IMR-90 (cell line): ENCODE measurements at regions not wholly inside any gene's neighbourhood (a gene's known extent, or its start where the extent isn't known, plus 50 kb on each side); places are given as distances from the start of the nearest gene placed in this dataset.

Experiments
- ATAC-seq: fragments of 200-7000 bp; cut with Tn5 transposase; 2 replicates; pipeline ENCODE4 v1.9.1; 2020; ENCODE audit warnings: low read depth, mild to moderate bottlenecking, moderate library complexity
- BruUV-seq: library from RNA; stranded (reverse); fragments of 400-500 nt; replicated peaks from 2 replicates; lab custom pipeline; 2021; lab: Mats Ljungman, UMichigan
- CTCF ChIA-PET: fragments of 300-600 bp; formaldehyde crosslinking; extraction: SDS; loops from one replicate; lab custom pipeline; 2021; ENCODE audit warnings: antibody characterized with exemption; lab: Yijun Ruan, JAX
- POLR2A ChIA-PET: fragments of 300-600 bp; sonication (Branson Sonifier 250); formaldehyde crosslinking; loops from one replicate; lab custom pipeline; 2022; ENCODE audit warnings: antibody characterized with exemption; ENCODE audit not compliant: unreplicated experiment; lab: Charles Lee
- DNase-seq: peaks from one replicate; pipeline ENCODE4 v3.0.0; 2013
- H2AFZ ChIP-seq: replicated peaks from 2 replicates; pipeline ENCODE3; 2013; ENCODE audit warnings: low read length, mild to moderate bottlenecking; ENCODE audit not compliant: poor library complexity
- H2AK5ac ChIP-seq: 2 replicates; pipeline ENCODE4 v1.6.1; 2013; ENCODE audit warnings: low read depth, low read length, inconsistent platforms
- H2AK9ac ChIP-seq: replicated peaks from 2 replicates; pipeline ENCODE3; 2013; ENCODE audit warnings: mild to moderate bottlenecking, low read depth, low read length, moderate library complexity; ENCODE audit not compliant: poor library complexity
- H2BK120ac ChIP-seq: 2 replicates; pipeline ENCODE4 v1.6.1; 2013; ENCODE audit warnings: low read depth, low read length, inconsistent platforms
- H2BK15ac ChIP-seq: 3 replicates; pipeline ENCODE4 v1.6.1; 2013; ENCODE audit warnings: low read depth, low read length, inconsistent platforms
- H2BK20ac ChIP-seq: 2 replicates; pipeline ENCODE4 v1.6.1; 2013; ENCODE audit warnings: low read depth, mild to moderate bottlenecking, inconsistent platforms, low read length, moderate library complexity
- H2BK5ac ChIP-seq: 2 replicates; pipeline ENCODE4 v1.6.1; 2013; ENCODE audit warnings: mild to moderate bottlenecking, low read depth, low read length, inconsistent platforms; ENCODE audit not compliant: poor library complexity, severe bottlenecking
- H3K14ac ChIP-seq: replicated peaks from 2 replicates; pipeline ENCODE4 v1.6.1; 2013; ENCODE audit warnings: low read depth, low read length, inconsistent platforms
- H3K18ac ChIP-seq: 2 replicates; pipeline ENCODE4 v1.6.1; 2013; ENCODE audit warnings: low read depth, low read length, control low read depth
- H3K23ac ChIP-seq: 2 replicates; pipeline ENCODE4 v1.6.1; 2013; ENCODE audit warnings: low read depth, low read length, inconsistent platforms
- H3K27ac ChIP-seq: 2 replicates; pipeline ENCODE4 v1.5.1; 2013; ENCODE audit warnings: mild to moderate bottlenecking, control low read depth, low read length; ENCODE audit not compliant: insufficient read depth
- H3K27me3 ChIP-seq: 2 replicates; pipeline ENCODE4 v1.6.1; 2013; ENCODE audit warnings: low read length; ENCODE audit not compliant: control insufficient read depth, insufficient read depth
- H3K36me3 ChIP-seq: 2 replicates; pipeline ENCODE4 v1.6.1; 2013; ENCODE audit warnings: low read length, mixed read lengths; ENCODE audit not compliant: control insufficient read depth, insufficient read depth
- H3K4ac ChIP-seq: 2 replicates; pipeline ENCODE4 v1.6.1; 2013; ENCODE audit warnings: low read depth, low read length, inconsistent platforms
- H3K4me1 ChIP-seq: 2 replicates; pipeline ENCODE4 v1.6.1; 2013; ENCODE audit warnings: low read length, mixed read lengths; ENCODE audit not compliant: control insufficient read depth, insufficient read depth
- H3K4me2 ChIP-seq: 2 replicates; pipeline ENCODE4 v1.6.1; 2013; ENCODE audit warnings: low read depth, mild to moderate bottlenecking, control low read depth, low read length, moderate library complexity
- H3K4me3 ChIP-seq: 2 replicates; pipeline ENCODE4 v1.5.1; 2013; ENCODE audit warnings: low read depth, mild to moderate bottlenecking, control low read depth, low read length, moderate library complexity; ENCODE audit not compliant: insufficient read depth
- H3K56ac ChIP-seq: 2 replicates; pipeline ENCODE4 v1.6.1; 2013; ENCODE audit warnings: low read length, inconsistent platforms; ENCODE audit not compliant: insufficient read depth; ENCODE audit errors: extremely low read depth
- H3K79me1 ChIP-seq, 2 experiments: 2 replicates each; pipeline ENCODE4 v1.6.1; 2013; ENCODE audit warnings: low read length in 2 of 2, inconsistent platforms in 1 of 2, low read depth in 1 of 2
- H3K9ac ChIP-seq: 2 replicates; pipeline ENCODE4 v1.6.1; 2013; ENCODE audit warnings: low read depth, low read length, control low read depth
- H3K9me1 ChIP-seq: 2 replicates; pipeline ENCODE4 v1.6.1; 2013; ENCODE audit warnings: low read length, inconsistent platforms; ENCODE audit not compliant: insufficient read depth
- H3K9me3 ChIP-seq: 2 replicates; pipeline ENCODE4 v1.6.1; 2013; ENCODE audit warnings: low read length; ENCODE audit not compliant: control insufficient read depth, insufficient read depth
- H4K20me1 ChIP-seq: 2 replicates; pipeline ENCODE4 v1.6.1; 2013; ENCODE audit warnings: low read length, inconsistent platforms; ENCODE audit not compliant: insufficient read depth
- H4K5ac ChIP-seq: 2 replicates; pipeline ENCODE4 v1.6.1; 2013; ENCODE audit warnings: mild to moderate bottlenecking, low read depth, low read length, control low read depth
- H4K8ac ChIP-seq, 2 experiments: 2 replicates each; pipeline ENCODE4 v1.6.1; 2013; ENCODE audit warnings: low read depth in 2 of 2, low read length in 2 of 2, control low read depth in 1 of 2, inconsistent platforms in 1 of 2
- H4K91ac ChIP-seq: 2 replicates; pipeline ENCODE4 v1.6.1; 2013; ENCODE audit warnings: low read depth, low read length, inconsistent platforms; ENCODE audit not compliant: insufficient read depth
- BHLHE40 ChIP-seq: fragments of 150-350 bp; IDR thresholded peaks from 2 replicates; pipeline ENCODE4 v1.6.1; 2016; ENCODE audit warnings: mild to moderate bottlenecking, low read depth, low read length
- CEBPB ChIP-seq: IDR thresholded peaks from 2 replicates; pipeline ENCODE4 v1.6.1; 2012; ENCODE audit warnings: low read depth, low read length, improper control_type of control experiment
- ELK1 ChIP-seq: fragments of 150-350 bp; IDR thresholded peaks from 2 replicates; pipeline ENCODE4 v1.6.1; 2016; ENCODE audit warnings: low read depth, mild to moderate bottlenecking, low read length, moderate library complexity, borderline replicate concordance
- FOS ChIP-seq: fragments of 150-350 bp; IDR thresholded peaks from 2 replicates; pipeline ENCODE4 v1.6.1; 2016; ENCODE audit warnings: low read depth, low read length
- MAFK ChIP-seq: IDR thresholded peaks from 2 replicates; pipeline ENCODE4 v1.6.1; 2012; ENCODE audit warnings: low read depth, low read length, improper control_type of control experiment
- MAZ ChIP-seq: IDR thresholded peaks from 2 replicates; pipeline ENCODE4 v1.6.1; 2012; ENCODE audit warnings: low read depth, mild to moderate bottlenecking, low read length, improper control_type of control experiment, moderate library complexity, borderline replicate concordance
- MXI1 ChIP-seq: IDR thresholded peaks from 2 replicates; pipeline ENCODE4 v1.6.1; 2012; ENCODE audit warnings: low read depth, mild to moderate bottlenecking, low read length, moderate library complexity, borderline replicate concordance
- NFE2L2 ChIP-seq: fragments of 150-350 bp; IDR thresholded peaks from 2 replicates; pipeline ENCODE4 v1.6.1; 2016; ENCODE audit warnings: low read depth, mild to moderate bottlenecking, low read length
- POLR2A ChIP-seq: IDR thresholded peaks from 2 replicates; pipeline ENCODE4 v1.6.1; 2012; ENCODE audit warnings: mild to moderate bottlenecking, low read depth, low read length
- RAD21 ChIP-seq: IDR thresholded peaks from 2 replicates; pipeline ENCODE4 v1.6.1; 2012; ENCODE audit warnings: low read length, improper control_type of control experiment
- RCOR1 ChIP-seq: IDR thresholded peaks from 2 replicates; pipeline ENCODE4 v1.6.1; 2012; ENCODE audit warnings: mild to moderate bottlenecking, low read length, improper control_type of control experiment; ENCODE audit not compliant: insufficient replicate concordance
- RFX5 ChIP-seq: IDR thresholded peaks from 2 replicates; pipeline ENCODE4 v1.8.0; 2012; ENCODE audit warnings: low read depth, mild to moderate bottlenecking, low read length, moderate library complexity
- SMC3 ChIP-seq: fragments of 150-350 bp; IDR thresholded peaks from 2 replicates; pipeline ENCODE4 v1.6.1; 2016; ENCODE audit warnings: low read depth, mild to moderate bottlenecking, antibody characterized with exemption, low read length, moderate library complexity
- WGBS, 2 experiments: methylation state at CpG; one replicate each; pipeline versions ENCODE4 v1.1.5 to v1.1.7; 2013; ENCODE audit warnings: missing lambda C conversion rate in 2 of 2; ENCODE audit not compliant: insufficient read length in 1 of 2; ENCODE audit errors: extremely low coverage in 2 of 2; 5-methylcytosine and 5-hydroxymethylcytosine counted together
- dilution Hi-C: fragments of 300-500 bp; cut with HindIII; formaldehyde crosslinking; loops from one replicate; pipeline ENCODE4 v1.14.3; 2018; ENCODE audit warnings: low sequenced_read_pairs; ENCODE audit not compliant: unreplicated experiment
- in situ Hi-C: fragments of 300-500 bp; cut with MboI; formaldehyde crosslinking; loops from 3 replicates; pipeline ENCODE4 v1.14.3; 2019; ENCODE audit warnings: low sequenced_read_pairs, inconsistent platforms, mixed read lengths
- intact Hi-C: fragments of 100-400 bp; cut with micrococcal nuclease; formaldehyde crosslinking; loops from 2 replicates; pipeline ENCODE4 v1.10.0; 2022
- TF ChIP-seq, protein P1 (sequence below): conservative IDR thresholded peaks from 2 replicates; pipeline ENCODE4 v1.5.1; 2012; ENCODE audit warnings: mild to moderate bottlenecking, low read depth, low read length, improper control_type of control experiment
- TF ChIP-seq, protein P2 (sequence below): fragments of 150-350 bp; IDR thresholded peaks from 2 replicates; pipeline ENCODE4 v1.6.1; 2017; ENCODE audit warnings: mild to moderate bottlenecking, antibody characterized with exemption, low read length, low read depth

- Histone ChIP-seq H2BK20ac (no peak overlapping the region), H4K20me1 (no peaks in the 10 kb centered on the region), H3K9me3 (no peaks in the 10 kb centered on the region), H3K4me2 (no peak overlapping the region), H3K9ac (no peak overlapping the region), H3K4me3 (no peak overlapping the region), H4K8ac (no peak overlapping the region), H3K9me1 (no peaks in the 10 kb centered on the region), H2BK15ac (no peak overlapping the region), H3K18ac (no peak overlapping the region), H2AK5ac (no peak overlapping the region), H3K56ac (no peak overlapping the region), H3K4me1 (no peaks in the 10 kb centered on the region), H3K27me3 (no peaks in the 10 kb centered on the region), H2BK5ac (no peak overlapping the region), H2BK120ac (no peak overlapping the region), H4K91ac (no peak overlapping the region), H3K14ac (no peak overlapping the region), H3K4ac (no peak overlapping the region), H4K5ac (no peak overlapping the region), H3K27ac (no peak overlapping the region), H2AK9ac (no peak overlapping the region), H3K23ac (no peak overlapping the region), H3K79me1 (no peaks in the 10 kb centered on the region), H2AFZ (no peak overlapping the region), H3K36me3 (no peaks in the 10 kb centered on the region)
- intact Hi-C loops (no loop called here), dilution Hi-C loops (no loop called here), in situ Hi-C loops (no loop called here)
- no CpG with 5 or more reads among the region's 1 CpG for WGBS, 2 experiments
- TF ChIP-seq BHLHE40 (no peak), NFE2L2 (no peak), FOS (no peak), CEBPB (no peak), RCOR1 (no peak), POLR2A (no peak), RFX5 (no peak), RAD21 (no peak), ELK1 (no peak), MAFK (no peak), MXI1 (no peak), SMC3 (no peak), MAZ (no peak)
- TF ChIP-seq, protein P1, sequence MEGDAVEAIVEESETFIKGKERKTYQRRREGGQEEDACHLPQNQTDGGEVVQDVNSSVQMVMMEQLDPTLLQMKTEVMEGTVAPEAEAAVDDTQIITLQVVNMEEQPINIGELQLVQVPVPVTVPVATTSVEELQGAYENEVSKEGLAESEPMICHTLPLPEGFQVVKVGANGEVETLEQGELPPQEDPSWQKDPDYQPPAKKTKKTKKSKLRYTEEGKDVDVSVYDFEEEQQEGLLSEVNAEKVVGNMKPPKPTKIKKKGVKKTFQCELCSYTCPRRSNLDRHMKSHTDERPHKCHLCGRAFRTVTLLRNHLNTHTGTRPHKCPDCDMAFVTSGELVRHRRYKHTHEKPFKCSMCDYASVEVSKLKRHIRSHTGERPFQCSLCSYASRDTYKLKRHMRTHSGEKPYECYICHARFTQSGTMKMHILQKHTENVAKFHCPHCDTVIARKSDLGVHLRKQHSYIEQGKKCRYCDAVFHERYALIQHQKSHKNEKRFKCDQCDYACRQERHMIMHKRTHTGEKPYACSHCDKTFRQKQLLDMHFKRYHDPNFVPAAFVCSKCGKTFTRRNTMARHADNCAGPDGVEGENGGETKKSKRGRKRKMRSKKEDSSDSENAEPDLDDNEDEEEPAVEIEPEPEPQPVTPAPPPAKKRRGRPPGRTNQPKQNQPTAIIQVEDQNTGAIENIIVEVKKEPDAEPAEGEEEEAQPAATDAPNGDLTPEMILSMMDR = no peak
- TF ChIP-seq, protein P2, sequence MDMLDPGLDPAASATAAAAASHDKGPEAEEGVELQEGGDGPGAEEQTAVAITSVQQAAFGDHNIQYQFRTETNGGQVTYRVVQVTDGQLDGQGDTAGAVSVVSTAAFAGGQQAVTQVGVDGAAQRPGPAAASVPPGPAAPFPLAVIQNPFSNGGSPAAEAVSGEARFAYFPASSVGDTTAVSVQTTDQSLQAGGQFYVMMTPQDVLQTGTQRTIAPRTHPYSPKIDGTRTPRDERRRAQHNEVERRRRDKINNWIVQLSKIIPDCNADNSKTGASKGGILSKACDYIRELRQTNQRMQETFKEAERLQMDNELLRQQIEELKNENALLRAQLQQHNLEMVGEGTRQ = no peak
- ATAC-seq (no peak), DNase-seq (no peak)
- CTCF ChIA-PET = no interaction called here
- POLR2A ChIA-PET = no interaction called here
- BruUV-seq = no TSS peak
Observed at GRCh38 chr2:76378140-76378539, 667.4 kb upstream of the GCFC2 start.
